ENCODE measurements at regions not wholly inside any gene's neighbourhood (a gene's known extent, or its start where the extent isn't known, plus 50 kb on each side); places are given as distances from the start of the nearest gene placed in this dataset.

- in situ Hi-C loops (cut with MboI) = no loop called here
- no TSS peak for BruUV-seq (replicated peaks)
- no peaks in the 10 kb centered on the region for H3K9me3 ChIP-seq (replicated peaks; ENCODE audit: control insufficient read depth, insufficient read depth, low read length)
These were observed 217.9 kb upstream of the TMPO start for GRCh38 chr12:98297538-98297937.

More at GRCh38 chr12:98297538-98297937, 217.9 kb upstream of the TMPO start:
- ChIA-PET SMC1A (ENCODE audit: uncharacterized antibody, unreplicated experiment) (interaction anchor here (0.7 to 2.7 kb wide), 7 partner anchors 9 to 338 kb away, joined by 3 to 13 read pairs (median 4); no protein-coding TSS in a partner anchor), RAD21 (ENCODE audit: unreplicated experiment) (interaction anchor here (0.5 to 1.3 kb wide), 2 partner anchors 9 to 1806 kb away, joined by 4 read pairs; no protein-coding TSS in a partner anchor), CTCF (interaction anchor here (1.1 to 1.7 kb wide), 4 partner anchors 9 to 101 kb away, joined by 3 to 5 read pairs (median 4); no protein-coding TSS in a partner anchor), POLR2A (interaction anchor here (1.3 kb wide), 1 partner anchor 9 kb away, joined by 6 read pairs; no protein-coding TSS in a partner anchor)
- ATAC-seq (no peak), FAIRE-seq (no peak), DNase-seq (ENCODE audit: low read depth, low spot score) (no peak)
- H3K4me1 ChIP-seq (ENCODE audit: control insufficient read depth, insufficient read depth, low read length) = no peaks in the 10 kb centered on the region
- H3K79me2 ChIP-seq (ENCODE audit: control insufficient read depth, insufficient read depth, low read length) = no peaks in the 10 kb centered on the region
- H3K27me3 ChIP-seq (replicated peaks in 1 of 2; ENCODE audit: control insufficient read depth in 2 of 2, insufficient read depth in 2 of 2, low read length in 1 of 2) = peaks cover 0 to 3% of the 10 kb centered on the region in 2 experiments; a peak in 1 of 4 replicates
- intact Hi-C loops (cut with micrococcal nuclease; ENCODE audit: unreplicated experiment) = no loop called here
- H3K4me2 ChIP-seq (ENCODE audit: control insufficient read depth, insufficient read depth) = no peak overlapping the region
- H3K27ac ChIP-seq (ENCODE audit: control insufficient read depth, insufficient read depth) = no peak overlapping the region
- WGBS (ENCODE audit: insufficient coverage, insufficient replicate concordance, low lambda C conversion rate, missing lambda C conversion rate) = 2% methylated on average over 3 of the region's 3 CpGs
- H3K4me3 ChIP-seq = no peak overlapping the region
- no peak for TF ChIP-seq ELK1 (IDR thresholded peaks at IDR 0.05; ENCODE audit: low read depth, low read length)
- no peak for TF ChIP-seq USF1 (IDR thresholded peaks at IDR 0.05; ENCODE audit: borderline replicate concordance, extremely low read length, insufficient read depth, low read depth, low read length)
- H3K9ac ChIP-seq (ENCODE audit: control insufficient read depth, insufficient read depth, low read length) = no peak overlapping the region
- no peaks in the 10 kb centered on the region for H3K36me3 ChIP-seq (ENCODE audit: control insufficient read depth in 2 of 2, insufficient read depth in 2 of 2, low read length in 1 of 2)
- no peak overlapping the region for H2AFZ ChIP-seq (ENCODE audit: control insufficient read depth, low read depth, low read length)
- H4K20me1 ChIP-seq (ENCODE audit: control insufficient read depth, insufficient read depth) = no peaks in the 10 kb centered on the region
